ENCODE measurements at regions not wholly inside any gene's neighbourhood (a gene's known extent, or its start where the extent isn't known, plus 50 kb on each side); places are given as distances from the start of the nearest gene placed in this dataset.

- TF ChIP-seq POLR2A (IDR thresholded peaks at IDR 0.05) (no peak), CTCF (IDR thresholded peaks at IDR 0.05) (no peak)
Observed at GRCh38 chr5:103910786-103911185, 348.2 kb upstream of the NUDT12 start.

GRCh38 chr5:103910011-103910410 is 347.4 kb upstream of the NUDT12 start:
- ATAC-seq (no peak), DNase-seq (no peak)
- no peaks in the 10 kb centered on the region for H3K4me1 ChIP-seq
- no peak overlapping the region for H3K4me3 ChIP-seq
- intact Hi-C loops (cut with DNase I): no loop called here
- TF ChIP-seq CTCF (IDR thresholded peaks at IDR 0.05) (no peak), POLR2A (IDR thresholded peaks at IDR 0.05) (no peak)
- H3K9me3 ChIP-seq: no peaks in the 10 kb centered on the region
- H3K27me3 ChIP-seq: no peaks in the 10 kb centered on the region
- H3K27ac ChIP-seq: no peak overlapping the region
- no peaks in the 10 kb centered on the region for H3K36me3 ChIP-seq
- 85 to 94% (median 87%) methylated on average over 2 of the region's 2 CpGs for WGBS, 4 donors

More at GRCh38 chr5:103910786-103911185, 348.2 kb upstream of the NUDT12 start:
- Histone ChIP-seq H3K9me3 (no peaks in the 10 kb centered on the region), H3K36me3 (no peaks in the 10 kb centered on the region), H3K27me3 (no peaks in the 10 kb centered on the region), H3K27ac (no peak overlapping the region), H3K4me3 (no peak overlapping the region), H3K4me1 (no peaks in the 10 kb centered on the region)
- DNase-seq: no peak
- WGBS, 4 donors: 79 to 85% (median 81%) methylated on average over 2 of the region's 2 CpGs
- ATAC-seq: no peak
- intact Hi-C loops (cut with DNase I): no loop called here

GRCh38 chr5:103909391-103909790 is 346.8 kb upstream of the NUDT12 start:
- intact Hi-C loops (cut with DNase I): no loop called here
- no peak overlapping the region for H3K4me3 ChIP-seq
- DNase-seq (no peak), ATAC-seq (no peak)
- H3K4me1 ChIP-seq: no peaks in the 10 kb centered on the region
- TF ChIP-seq CTCF (IDR thresholded peaks at IDR 0.05): no peak
- no peak for TF ChIP-seq POLR2A (IDR thresholded peaks at IDR 0.05)
- peaks cover 0 to under 1% (median 0%) of the 10 kb centered on the region in 12 donors for H3K9me3 ChIP-seq
- no peaks in the 10 kb centered on the region for H3K36me3 ChIP-seq
- H3K27ac ChIP-seq: no peak overlapping the region
- WGBS, 4 donors: 73 to 85% (median 78%) methylated on average over 3 of the region's 3 CpGs
- H3K27me3 ChIP-seq: no peaks in the 10 kb centered on the region

GRCh38 chr5:103908336-103909080 is 345.9 kb upstream of the NUDT12 start:
- no peak for ATAC-seq
- DNase-seq: no peak
- Histone ChIP-seq H3K27me3 (no peaks in the 10 kb centered on the region), H3K27ac (no peak overlapping the region), H3K4me1 (no peaks in the 10 kb centered on the region), H3K4me3 (no peak overlapping the region), H3K9me3 (peaks cover 0 to 4% (median 0%) of the 10 kb centered on the region in 12 donors), H3K36me3 (no peaks in the 10 kb centered on the region)
- intact Hi-C loops (cut with DNase I): no loop called here
- WGBS, 4 donors: 68 to 75% (median 69%) methylated on average over 9 of the region's 9 CpGs
- TF ChIP-seq POLR2A (IDR thresholded peaks at IDR 0.05): no peak
- TF ChIP-seq CTCF (IDR thresholded peaks at IDR 0.05): no peak
